ENCODE measurements at regions not wholly inside any gene's neighbourhood (a gene's known extent, or its start where the extent isn't known, plus 50 kb on each side); places are given as distances from the start of the nearest gene placed in this dataset.

DNA sequence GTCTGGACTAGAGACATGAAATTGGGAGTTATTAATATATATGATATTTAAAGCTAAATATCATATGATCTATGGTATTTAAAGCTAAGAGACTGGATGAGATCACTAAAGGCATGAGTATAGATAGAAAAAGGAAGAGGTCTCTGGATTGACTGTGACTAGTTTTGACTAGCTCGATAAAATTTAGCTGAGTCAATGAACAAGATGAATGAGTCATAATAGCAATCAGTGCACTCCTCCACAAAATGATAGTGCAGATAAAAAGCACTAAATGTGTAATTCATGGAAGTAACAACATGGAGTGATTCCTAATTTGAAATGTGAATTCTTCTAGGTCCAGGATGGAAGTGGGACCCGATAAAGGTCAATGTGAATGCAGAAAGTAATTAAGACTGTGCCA is 127.4 kb downstream of the PFDN4 start:
- no peak overlapping the region for H3K4me2 ChIP-seq
- TF ChIP-seq, protein P1, sequence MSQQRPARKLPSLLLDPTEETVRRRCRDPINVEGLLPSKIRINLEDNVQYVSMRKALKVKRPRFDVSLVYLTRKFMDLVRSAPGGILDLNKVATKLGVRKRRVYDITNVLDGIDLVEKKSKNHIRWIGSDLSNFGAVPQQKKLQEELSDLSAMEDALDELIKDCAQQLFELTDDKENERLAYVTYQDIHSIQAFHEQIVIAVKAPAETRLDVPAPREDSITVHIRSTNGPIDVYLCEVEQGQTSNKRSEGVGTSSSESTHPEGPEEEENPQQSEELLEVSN (IDR thresholded peaks at IDR 0.05; ENCODE audit: borderline replicate concordance, low read depth): no peak
- ChIA-PET POLR2A (no interaction called here), CTCF (interaction anchor here (1.3 kb wide), 1 partner anchor 9 kb away, joined by 4 read pairs; no protein-coding TSS in a partner anchor)
- FAIRE-seq: no peak
- DNase-seq (ENCODE audit: low read depth in 1 of 2, low spot score in 1 of 2): no peak
- H3K9me3 ChIP-seq: no peaks in the 10 kb centered on the region
- no peak for ATAC-seq
- 74% methylated on average over 2 of the region's 2 CpGs for WGBS (ENCODE audit: missing lambda C conversion rate)
- peaks cover 5% of the 10 kb centered on the region for H3K4me1 ChIP-seq
- no peak overlapping the region for H3K4me3 ChIP-seq
- no peak overlapping the region for H3K27ac ChIP-seq

GRCh38 chr20:54337144-54337543 is 129.3 kb downstream of the PFDN4 start:
- POLR2A ChIA-PET: no interaction called here
- CTCF ChIA-PET: no interaction called here

GRCh38 chr20:54339093-54339492 is 131.2 kb downstream of the PFDN4 start:
- no peak for DNase-seq (ENCODE audit: low read depth in 1 of 2, low spot score in 1 of 2)
- no peak overlapping the region for H3K27ac ChIP-seq
- H3K9me3 ChIP-seq: no peaks in the 10 kb centered on the region
- no peak overlapping the region for H3K4me2 ChIP-seq
- WGBS (ENCODE audit: missing lambda C conversion rate): 90% methylated on average over 7 of the region's 7 CpGs
- no peak overlapping the region for H3K4me3 ChIP-seq
- TF ChIP-seq, protein P2, sequence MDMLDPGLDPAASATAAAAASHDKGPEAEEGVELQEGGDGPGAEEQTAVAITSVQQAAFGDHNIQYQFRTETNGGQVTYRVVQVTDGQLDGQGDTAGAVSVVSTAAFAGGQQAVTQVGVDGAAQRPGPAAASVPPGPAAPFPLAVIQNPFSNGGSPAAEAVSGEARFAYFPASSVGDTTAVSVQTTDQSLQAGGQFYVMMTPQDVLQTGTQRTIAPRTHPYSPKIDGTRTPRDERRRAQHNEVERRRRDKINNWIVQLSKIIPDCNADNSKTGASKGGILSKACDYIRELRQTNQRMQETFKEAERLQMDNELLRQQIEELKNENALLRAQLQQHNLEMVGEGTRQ (IDR thresholded peaks at IDR 0.05): no peak
- TF ChIP-seq ATOH8 (CRISPR knock-in tag; IDR thresholded peaks at IDR 0.05; ENCODE audit: low read depth) (no peak), CEBPB (IDR thresholded peaks at IDR 0.05) (no peak), CHD2 (IDR thresholded peaks at IDR 0.05; ENCODE audit: low read length, partially characterized antibody) (no peak)
- peaks cover 19% of the 10 kb centered on the region for H3K4me1 ChIP-seq
- ATAC-seq: no peak
- ChIA-PET CTCF (no interaction called here), POLR2A (no interaction called here)
- FAIRE-seq: no peak

More at GRCh38 chr20:54337144-54337543, 129.3 kb downstream of the PFDN4 start:
- 79% methylated on average over 1 of the region's 1 CpG for WGBS (ENCODE audit: missing lambda C conversion rate)
- FAIRE-seq (no peak), DNase-seq (ENCODE audit: low read depth in 1 of 2, low spot score in 1 of 2) (no peak), ATAC-seq (no peak)
- H3K27ac ChIP-seq: no peak overlapping the region
- no peaks in the 10 kb centered on the region for H3K9me3 ChIP-seq
- H3K4me1 ChIP-seq: peaks cover 16% of the 10 kb centered on the region
- no peak overlapping the region for H3K4me2 ChIP-seq
- TF ChIP-seq JUN (IDR thresholded peaks at IDR 0.05) (no peak), GATA3 (IDR thresholded peaks at IDR 0.05; ENCODE audit: borderline replicate concordance) (no peak), FOSL2 (IDR thresholded peaks at IDR 0.05) (no peak), FOSL2 (CRISPR knock-in tag; IDR thresholded peaks at IDR 0.05) (no peak), MYC (IDR thresholded peaks at IDR 0.05; ENCODE audit: borderline replicate concordance, low read length) (no peak), CBX8 (IDR thresholded peaks at IDR 0.05) (no peak), CBX2 (IDR thresholded peaks at IDR 0.05; ENCODE audit: borderline replicate concordance, low read depth) (no peak), CHD4 (IDR thresholded peaks at IDR 0.05; ENCODE audit: borderline replicate concordance) (no peak), CEBPB (IDR thresholded peaks at IDR 0.05) (no peak), ZC3H11A (IDR thresholded peaks at IDR 0.05) (no peak)
- TF ChIP-seq, protein P2 (IDR thresholded peaks at IDR 0.05): no peak
- no peak overlapping the region for H3K4me3 ChIP-seq

DNA sequence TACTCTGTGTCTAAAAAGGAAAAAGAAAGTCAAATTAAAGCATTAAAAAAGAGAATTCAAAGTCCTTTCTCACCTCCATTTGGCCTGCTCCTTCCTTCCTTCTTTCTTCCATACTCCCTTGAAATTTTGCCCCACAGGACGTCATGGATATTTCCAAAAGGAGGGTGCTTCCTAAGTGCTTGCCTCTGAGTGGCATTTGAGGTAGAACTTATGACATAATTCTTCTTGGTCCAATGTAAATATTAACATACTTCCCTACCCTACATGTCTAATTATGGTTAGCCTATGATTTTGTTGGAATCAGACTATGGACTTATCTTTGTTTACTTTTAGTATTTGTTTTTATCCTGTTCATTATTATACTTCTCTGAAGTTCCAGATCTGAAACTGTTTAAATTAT is 132.3 kb downstream of the PFDN4 start:
- FAIRE-seq (no peak), DNase-seq (ENCODE audit: low read depth in 1 of 2, low spot score in 1 of 2) (no peak), ATAC-seq (no peak)
- no peak overlapping the region for H3K4me3 ChIP-seq
- H3K9me3 ChIP-seq: no peaks in the 10 kb centered on the region
- peaks cover 27% of the 10 kb centered on the region for H3K4me1 ChIP-seq
- TF ChIP-seq JUN (IDR thresholded peaks at IDR 0.05) (no peak), FOSB (CRISPR knock-in tag; IDR thresholded peaks at IDR 0.05) (no peak), KDM1A (IDR thresholded peaks at IDR 0.05; ENCODE audit: low read depth) (no peak), EP300 (IDR thresholded peaks at IDR 0.05) (no peak), ATOH8 (CRISPR knock-in tag; IDR thresholded peaks at IDR 0.05; ENCODE audit: low read depth) (no peak), POLR2AphosphoS2 (conservative IDR thresholded peaks at IDR 0.05; ENCODE audit: low read length) (no peak)
- TF ChIP-seq, protein P3, sequence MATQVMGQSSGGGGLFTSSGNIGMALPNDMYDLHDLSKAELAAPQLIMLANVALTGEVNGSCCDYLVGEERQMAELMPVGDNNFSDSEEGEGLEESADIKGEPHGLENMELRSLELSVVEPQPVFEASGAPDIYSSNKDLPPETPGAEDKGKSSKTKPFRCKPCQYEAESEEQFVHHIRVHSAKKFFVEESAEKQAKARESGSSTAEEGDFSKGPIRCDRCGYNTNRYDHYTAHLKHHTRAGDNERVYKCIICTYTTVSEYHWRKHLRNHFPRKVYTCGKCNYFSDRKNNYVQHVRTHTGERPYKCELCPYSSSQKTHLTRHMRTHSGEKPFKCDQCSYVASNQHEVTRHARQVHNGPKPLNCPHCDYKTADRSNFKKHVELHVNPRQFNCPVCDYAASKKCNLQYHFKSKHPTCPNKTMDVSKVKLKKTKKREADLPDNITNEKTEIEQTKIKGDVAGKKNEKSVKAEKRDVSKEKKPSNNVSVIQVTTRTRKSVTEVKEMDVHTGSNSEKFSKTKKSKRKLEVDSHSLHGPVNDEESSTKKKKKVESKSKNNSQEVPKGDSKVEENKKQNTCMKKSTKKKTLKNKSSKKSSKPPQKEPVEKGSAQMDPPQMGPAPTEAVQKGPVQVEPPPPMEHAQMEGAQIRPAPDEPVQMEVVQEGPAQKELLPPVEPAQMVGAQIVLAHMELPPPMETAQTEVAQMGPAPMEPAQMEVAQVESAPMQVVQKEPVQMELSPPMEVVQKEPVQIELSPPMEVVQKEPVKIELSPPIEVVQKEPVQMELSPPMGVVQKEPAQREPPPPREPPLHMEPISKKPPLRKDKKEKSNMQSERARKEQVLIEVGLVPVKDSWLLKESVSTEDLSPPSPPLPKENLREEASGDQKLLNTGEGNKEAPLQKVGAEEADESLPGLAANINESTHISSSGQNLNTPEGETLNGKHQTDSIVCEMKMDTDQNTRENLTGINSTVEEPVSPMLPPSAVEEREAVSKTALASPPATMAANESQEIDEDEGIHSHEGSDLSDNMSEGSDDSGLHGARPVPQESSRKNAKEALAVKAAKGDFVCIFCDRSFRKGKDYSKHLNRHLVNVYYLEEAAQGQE (IDR thresholded peaks at IDR 0.05): no peak
- peak overlapping the region; percentile 67 for H3K4me2 ChIP-seq
- WGBS (ENCODE audit: missing lambda C conversion rate): 14% methylated on average over 1 of the region's 1 CpG
- POLR2A ChIA-PET: no interaction called here
- CTCF ChIA-PET: interaction anchor here (0.6 kb wide), 1 partner anchor 519 kb away, joined by 3 read pairs; no protein-coding TSS in a partner anchor
- 0 out of 6 replicates have a peak overlapping the region, but pooled peaks of 1 of the 2 experiments have one; percentile 17 for H3K27ac ChIP-seq
